Mucosa of descending colon (tissue), 3 donors: ENCODE measurements at regions not wholly inside any gene's neighbourhood (a gene's known extent, or its start where the extent isn't known, plus 50 kb on each side); places are given as distances from the start of the nearest gene placed in this dataset.

ENCODE experiments used
- ATAC-seq: fragments of 200-7000 bp; cut with Tn5 transposase; one replicate; pipeline ENCODE4 v1.9.1; 2020; ENCODE audit warnings: mild to moderate bottlenecking, moderate library complexity
- DNase-seq, 3 donors: peaks; one replicate each; pipeline ENCODE4 v3.0.0-alpha.2; 2020
- H3K36me3 ChIP-seq: fragments of 200-600 bp; one replicate; pipeline ENCODE4 v1.8.0; 2021; ENCODE audit warnings: low read depth, mild to moderate bottlenecking
- H3K4me1 ChIP-seq: fragments of 200-600 bp; one replicate; pipeline ENCODE4 v1.8.0; 2021; ENCODE audit warnings: low read depth, mild to moderate bottlenecking
- H3K4me3 ChIP-seq: fragments of 200-600 bp; one replicate; pipeline ENCODE4 v1.8.0; 2021; ENCODE audit warnings: mild to moderate bottlenecking
- H3K9me3 ChIP-seq: fragments of 200-600 bp; one replicate; pipeline ENCODE4 v1.8.0; 2021; ENCODE audit warnings: mild to moderate bottlenecking
- intact Hi-C, 2 donors: fragments of 100-400 bp; cut with DNase I in 1 of 2; cut with micrococcal nuclease in 1 of 2; formaldehyde crosslinking; loops; one replicate each; pipeline versions ENCODE4 v1.11.0 to v1.11.1; 2022; cut with DNase I, micrococcal nuclease
- TF ChIP-seq, protein P1 (sequence below): fragments of 200-600 bp; IDR thresholded peaks from one replicate; pipeline ENCODE4 v1.8.0; 2022; ENCODE audit warnings: antibody characterized with exemption, mild to moderate bottlenecking
- donor health status: DM: no; HTN: no; CAD: no; lungs with moderate emphysema.
- donor health status: DM: no; HTN: no; CAD: no.
- donor health status: DM: no; HTN: yes; CAD: no.

DNA sequence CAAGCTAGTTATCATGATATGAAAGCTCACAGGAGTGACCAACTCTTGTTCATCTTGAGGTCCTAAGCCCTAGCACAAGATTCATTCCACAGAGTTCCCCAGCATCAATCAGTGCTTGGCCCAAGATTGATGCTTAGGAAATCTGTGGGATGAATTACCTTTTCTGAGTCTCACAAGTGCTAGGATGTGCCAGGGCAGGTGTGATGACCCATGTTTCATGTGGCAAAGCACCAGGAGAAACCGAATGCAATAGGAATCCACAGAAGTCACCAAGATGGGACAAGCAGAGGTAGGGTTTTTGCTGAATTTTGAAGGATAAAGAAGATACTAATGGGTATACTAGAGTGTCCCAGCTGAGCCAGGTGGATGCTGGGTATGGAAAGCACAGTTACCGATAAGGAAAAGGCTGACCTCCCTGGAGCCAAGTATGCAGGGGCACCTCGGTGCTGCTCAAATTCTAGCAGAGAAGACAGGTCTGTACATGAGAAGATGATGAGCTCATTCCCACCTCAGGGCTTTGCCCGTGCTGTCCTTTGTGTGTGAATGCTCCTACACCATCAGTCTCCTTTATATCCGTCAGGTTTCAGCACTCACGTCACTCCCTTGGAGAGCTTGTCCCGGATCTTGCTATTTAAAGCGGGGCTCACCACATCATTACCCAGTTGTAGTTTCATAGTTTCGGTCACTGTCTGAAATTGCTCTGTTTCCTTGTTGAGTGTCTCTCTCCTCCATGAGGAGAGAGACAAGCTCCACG lies 168.9 kb upstream of the TSC22D1 start:
- no peaks in the 10 kb centered on the region for H3K36me3 ChIP-seq
- peaks cover 10% of the 10 kb centered on the region for H3K4me1 ChIP-seq
- no peaks in the 10 kb centered on the region for H3K9me3 ChIP-seq
- TF ChIP-seq, protein P1, sequence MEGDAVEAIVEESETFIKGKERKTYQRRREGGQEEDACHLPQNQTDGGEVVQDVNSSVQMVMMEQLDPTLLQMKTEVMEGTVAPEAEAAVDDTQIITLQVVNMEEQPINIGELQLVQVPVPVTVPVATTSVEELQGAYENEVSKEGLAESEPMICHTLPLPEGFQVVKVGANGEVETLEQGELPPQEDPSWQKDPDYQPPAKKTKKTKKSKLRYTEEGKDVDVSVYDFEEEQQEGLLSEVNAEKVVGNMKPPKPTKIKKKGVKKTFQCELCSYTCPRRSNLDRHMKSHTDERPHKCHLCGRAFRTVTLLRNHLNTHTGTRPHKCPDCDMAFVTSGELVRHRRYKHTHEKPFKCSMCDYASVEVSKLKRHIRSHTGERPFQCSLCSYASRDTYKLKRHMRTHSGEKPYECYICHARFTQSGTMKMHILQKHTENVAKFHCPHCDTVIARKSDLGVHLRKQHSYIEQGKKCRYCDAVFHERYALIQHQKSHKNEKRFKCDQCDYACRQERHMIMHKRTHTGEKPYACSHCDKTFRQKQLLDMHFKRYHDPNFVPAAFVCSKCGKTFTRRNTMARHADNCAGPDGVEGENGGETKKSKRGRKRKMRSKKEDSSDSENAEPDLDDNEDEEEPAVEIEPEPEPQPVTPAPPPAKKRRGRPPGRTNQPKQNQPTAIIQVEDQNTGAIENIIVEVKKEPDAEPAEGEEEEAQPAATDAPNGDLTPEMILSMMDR: no peak
- no peak overlapping the region for H3K4me3 ChIP-seq
- DNase-seq: no peak
- ATAC-seq: no peak
- intact Hi-C loops: no loop called here

GRCh38 chr13:44739539-44739938 lies 163.4 kb upstream of the TSC22D1 start:
- Histone ChIP-seq H3K9me3 (no peaks in the 10 kb centered on the region), H3K4me3 (no peak overlapping the region), H3K36me3 (no peaks in the 10 kb centered on the region), H3K4me1 (no peaks in the 10 kb centered on the region)
- ATAC-seq (no peak), DNase-seq (no peak)
- intact Hi-C loops: no loop called here
- TF ChIP-seq, protein P1: no peak

GRCh38 chr13:44739120-44739519 lies 163.0 kb upstream of the TSC22D1 start:
- intact Hi-C loops: no loop called here
- TF ChIP-seq, protein P1: no peak
- no peak overlapping the region for H3K4me3 ChIP-seq
- H3K9me3 ChIP-seq: no peaks in the 10 kb centered on the region
- ATAC-seq: no peak
- DNase-seq: no peak
- no peaks in the 10 kb centered on the region for H3K4me1 ChIP-seq
- no peaks in the 10 kb centered on the region for H3K36me3 ChIP-seq

GRCh38 chr13:44738463-44738862 lies 162.3 kb upstream of the TSC22D1 start:
- DNase-seq (no peak), ATAC-seq (no peak)
- H3K4me3 ChIP-seq: no peak overlapping the region
- TF ChIP-seq, protein P1: no peak
- no peaks in the 10 kb centered on the region for H3K4me1 ChIP-seq
- no peaks in the 10 kb centered on the region for H3K9me3 ChIP-seq
- intact Hi-C loops: no loop called here
- H3K36me3 ChIP-seq: no peaks in the 10 kb centered on the region

- TF ChIP-seq, protein P1: no peak
- Histone ChIP-seq H3K9me3 (no peaks in the 10 kb centered on the region), H3K4me1 (no peaks in the 10 kb centered on the region), H3K4me3 (no peak overlapping the region), H3K36me3 (no peaks in the 10 kb centered on the region)
- intact Hi-C loops: no loop called here
- no peak for ATAC-seq
- DNase-seq: no peak
Measured at GRCh38 chr13:44735806-44736205, 159.7 kb upstream of the TSC22D1 start.
